Mucosa of descending colon (tissue), 3 donors: ENCODE measurements at regions not wholly inside any gene's neighbourhood (a gene's known extent, or its start where the extent isn't known, plus 50 kb on each side); places are given as distances from the start of the nearest gene placed in this dataset.
A peak's percentile ranks its signal among the peaks of the same experiment; 100 is the strongest.

Experiments
- ATAC-seq: fragments of 200-7000 bp; cut with Tn5 transposase; one replicate; pipeline ENCODE4 v1.9.1; 2020; ENCODE audit warnings: mild to moderate bottlenecking, moderate library complexity
- DNase-seq, 3 donors: peaks; one replicate each; pipeline ENCODE4 v3.0.0-alpha.2; 2020
- H3K36me3 ChIP-seq: fragments of 200-600 bp; one replicate; pipeline ENCODE4 v1.8.0; 2021; ENCODE audit warnings: low read depth, mild to moderate bottlenecking
- H3K4me1 ChIP-seq: fragments of 200-600 bp; one replicate; pipeline ENCODE4 v1.8.0; 2021; ENCODE audit warnings: low read depth, mild to moderate bottlenecking
- H3K4me3 ChIP-seq: fragments of 200-600 bp; one replicate; pipeline ENCODE4 v1.8.0; 2021; ENCODE audit warnings: mild to moderate bottlenecking
- H3K9me3 ChIP-seq: fragments of 200-600 bp; one replicate; pipeline ENCODE4 v1.8.0; 2021; ENCODE audit warnings: mild to moderate bottlenecking
- CTCF ChIP-seq: fragments of 200-600 bp; IDR thresholded peaks from one replicate; pipeline ENCODE4 v1.8.0; 2022; ENCODE audit warnings: antibody characterized with exemption, mild to moderate bottlenecking
- intact Hi-C, 2 donors: fragments of 100-400 bp; cut with DNase I in 1 of 2; cut with micrococcal nuclease in 1 of 2; formaldehyde crosslinking; loops; one replicate each; pipeline versions ENCODE4 v1.11.0 to v1.11.1; 2022; cut with DNase I, micrococcal nuclease
- donor health status: DM: no; HTN: no; CAD: no; lungs with moderate emphysema.
- donor health status: DM: no; HTN: no; CAD: no.
- donor health status: DM: no; HTN: yes; CAD: no.

GRCh38 chrX:20362268-20363267 lies 95.9 kb upstream of the RPS6KA3 start:
- no peaks in the 10 kb centered on the region for H3K9me3 ChIP-seq
- DNase-seq (peak in 1 of 3 donors; percentile 34), ATAC-seq (peak; percentile 92)
- no peaks in the 10 kb centered on the region for H3K36me3 ChIP-seq
- no peak overlapping the region for H3K4me3 ChIP-seq
- H3K4me1 ChIP-seq: no peaks in the 10 kb centered on the region
- intact Hi-C loops: no loop called here
- no peak for TF ChIP-seq CTCF

- no peak for TF ChIP-seq CTCF
- DNase-seq (no peak), ATAC-seq (peak; percentile 26)
- intact Hi-C loops: no loop called here
- H3K4me1 ChIP-seq: no peaks in the 10 kb centered on the region
- no peaks in the 10 kb centered on the region for H3K9me3 ChIP-seq
- H3K36me3 ChIP-seq: no peaks in the 10 kb centered on the region
- no peak overlapping the region for H3K4me3 ChIP-seq
These were observed 95.2 kb upstream of the RPS6KA3 start for GRCh38 chrX:20361890-20362262.

- no peak for DNase-seq
These were observed 94.6 kb upstream of the RPS6KA3 start for GRCh38 chrX:20361081-20361889.

GRCh38 chrX:20355187-20355586 lies 88.5 kb upstream of the RPS6KA3 start:
- Histone ChIP-seq H3K9me3 (no peaks in the 10 kb centered on the region), H3K36me3 (no peaks in the 10 kb centered on the region), H3K4me3 (no peak overlapping the region), H3K4me1 (no peaks in the 10 kb centered on the region)
- intact Hi-C loops: no loop called here
- no peak for TF ChIP-seq CTCF
- ATAC-seq: peak; percentile 56
- peak in 1 of 3 donors; percentile 27 for DNase-seq

More at GRCh38 chrX:20361081-20361889, 94.6 kb upstream of the RPS6KA3 start:
- Histone ChIP-seq H3K4me1 (no peaks in the 10 kb centered on the region), H3K9me3 (no peaks in the 10 kb centered on the region), H3K36me3 (no peaks in the 10 kb centered on the region), H3K4me3 (no peak overlapping the region)
- ATAC-seq: peak; percentile 14
- intact Hi-C loops: no loop called here
- TF ChIP-seq CTCF: no peak

DNA sequence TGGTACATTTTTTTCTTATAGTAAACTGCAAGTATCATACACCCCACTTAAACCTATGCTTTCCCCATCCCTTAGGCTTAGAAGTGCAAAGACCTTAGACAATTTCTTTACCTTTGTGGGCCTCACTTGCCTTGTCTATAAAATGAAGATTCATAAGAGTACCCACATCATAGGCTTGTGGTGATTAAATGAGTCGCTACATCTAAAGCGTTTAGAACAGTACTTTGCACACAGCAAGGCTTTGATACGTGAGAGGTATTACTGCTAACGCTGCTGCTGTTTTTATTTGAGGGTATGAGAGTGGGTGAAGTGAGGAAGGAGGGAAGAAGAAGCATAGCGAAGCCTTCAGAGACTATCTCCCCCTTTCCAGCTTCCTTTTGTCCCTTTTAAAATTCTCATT lies 87.8 kb upstream of the RPS6KA3 start:
- intact Hi-C loops: no loop called here
- no peak for ATAC-seq
- TF ChIP-seq CTCF: no peak
- Histone ChIP-seq H3K9me3 (no peaks in the 10 kb centered on the region), H3K4me1 (no peaks in the 10 kb centered on the region), H3K4me3 (no peak overlapping the region), H3K36me3 (no peaks in the 10 kb centered on the region)
- no peak for DNase-seq
